ENCODE measurements at regions not wholly inside any gene's neighbourhood (a gene's known extent, or its start where the extent isn't known, plus 50 kb on each side); places are given as distances from the start of the nearest gene placed in this dataset.

DNA sequence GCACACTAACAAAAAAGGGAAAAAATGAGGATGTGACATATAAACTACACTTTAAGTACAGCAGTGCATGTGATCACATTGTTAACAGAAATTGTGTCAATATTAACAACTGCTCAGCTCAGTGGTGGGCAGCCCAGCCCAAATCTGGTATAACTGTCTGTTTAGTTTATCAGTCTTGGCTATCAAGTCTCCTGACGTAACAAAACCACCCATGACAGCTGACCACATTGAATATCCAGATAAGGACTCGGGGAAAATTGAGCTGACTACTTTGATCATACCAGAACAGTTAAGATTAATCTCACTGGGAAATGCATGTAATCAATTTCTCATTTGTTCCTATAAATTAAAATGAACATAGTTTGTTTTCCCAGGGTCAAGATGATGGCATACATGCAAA, 396.6 kb downstream of the SNAPC1 start:
- no peaks in the 10 kb centered on the region for H3K36me3 ChIP-seq (ENCODE audit: low read length)
- no peaks in the 10 kb centered on the region for H3K27me3 ChIP-seq (ENCODE audit: low read length)

DNA sequence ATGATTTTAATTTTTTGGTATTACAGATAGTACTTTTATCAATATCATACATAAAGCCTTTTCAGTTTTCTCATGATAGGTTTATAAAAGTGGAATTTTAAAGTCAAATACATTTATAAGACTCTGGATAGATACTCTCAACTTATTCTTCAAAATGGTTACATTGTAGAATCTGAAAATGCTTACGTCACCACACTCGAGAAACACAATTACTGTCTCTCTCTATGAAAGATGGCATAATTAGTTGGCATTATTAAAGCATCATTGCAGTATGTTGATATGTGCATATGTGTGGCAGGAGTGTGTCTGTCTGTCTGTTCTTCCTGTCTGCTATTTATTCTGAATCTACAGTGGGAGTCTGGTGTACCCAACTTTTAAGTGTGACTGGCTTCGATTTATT, 397.1 kb downstream of the SNAPC1 start:
- Histone ChIP-seq H3F3A (ENCODE audit: insufficient read depth) (no peaks in the 10 kb centered on the region), H3K79me2 (ENCODE audit: insufficient read depth, low read length) (no peaks in the 10 kb centered on the region), H3K9me3 (ENCODE audit: insufficient read depth, low read length) (no peaks in the 10 kb centered on the region), H3K9me2 (replicated peaks; ENCODE audit: insufficient read depth, low read length) (no peaks in the 10 kb centered on the region), H3K4me2 (ENCODE audit: low read depth, low read length, poor library complexity, severe bottlenecking) (no peak overlapping the region), H4K20me1 (ENCODE audit: low read depth, low read length) (no peaks in the 10 kb centered on the region), H3K9ac (ENCODE audit: low read length) (no peak overlapping the region), H3K4me3 (ENCODE audit: insufficient read depth, low read length, poor library complexity, severe bottlenecking) (no peak overlapping the region), H2AFZ (ENCODE audit: low read depth, low read length, severe bottlenecking) (no peak overlapping the region), H3K27me3 (ENCODE audit: low read length) (no peaks in the 10 kb centered on the region), H3K36me3 (ENCODE audit: low read length) (no peaks in the 10 kb centered on the region), H3K27ac (ENCODE audit: low read depth, low read length) (no peak overlapping the region)
- TF ChIP-seq EZH2phosphoT487 (conservative IDR thresholded peaks at IDR 0.05; ENCODE audit: low read length), result no peak
- no peak for TF ChIP-seq CTCF (IDR thresholded peaks at IDR 0.05; ENCODE audit: insufficient read depth, low read length, poor library complexity, severe bottlenecking)

More for the DNA sequence above, 396.6 kb downstream of the SNAPC1 start:
- H3K79me2 ChIP-seq (ENCODE audit: insufficient read depth, low read length), result no peaks in the 10 kb centered on the region
- no peak overlapping the region for H3K27ac ChIP-seq (ENCODE audit: low read depth, low read length)
- no peak overlapping the region for H3K9ac ChIP-seq (ENCODE audit: low read length)
- no peaks in the 10 kb centered on the region for H3K9me3 ChIP-seq (ENCODE audit: insufficient read depth, low read length)
- no peak overlapping the region for H3K4me2 ChIP-seq (ENCODE audit: low read depth, low read length, poor library complexity, severe bottlenecking)
- no peaks in the 10 kb centered on the region for H3K9me2 ChIP-seq (replicated peaks; ENCODE audit: insufficient read depth, low read length)
- H2AFZ ChIP-seq (ENCODE audit: low read depth, low read length, severe bottlenecking), result no peak overlapping the region
- no peaks in the 10 kb centered on the region for H4K20me1 ChIP-seq (ENCODE audit: low read depth, low read length)
- no peak overlapping the region for H3K4me3 ChIP-seq (ENCODE audit: insufficient read depth, low read length, poor library complexity, severe bottlenecking)
- TF ChIP-seq CTCF (IDR thresholded peaks at IDR 0.05; ENCODE audit: insufficient read depth, low read length, poor library complexity, severe bottlenecking) (no peak), EZH2phosphoT487 (conservative IDR thresholded peaks at IDR 0.05; ENCODE audit: low read length) (no peak)
- no peaks in the 10 kb centered on the region for H3F3A ChIP-seq (ENCODE audit: insufficient read depth)

DNA sequence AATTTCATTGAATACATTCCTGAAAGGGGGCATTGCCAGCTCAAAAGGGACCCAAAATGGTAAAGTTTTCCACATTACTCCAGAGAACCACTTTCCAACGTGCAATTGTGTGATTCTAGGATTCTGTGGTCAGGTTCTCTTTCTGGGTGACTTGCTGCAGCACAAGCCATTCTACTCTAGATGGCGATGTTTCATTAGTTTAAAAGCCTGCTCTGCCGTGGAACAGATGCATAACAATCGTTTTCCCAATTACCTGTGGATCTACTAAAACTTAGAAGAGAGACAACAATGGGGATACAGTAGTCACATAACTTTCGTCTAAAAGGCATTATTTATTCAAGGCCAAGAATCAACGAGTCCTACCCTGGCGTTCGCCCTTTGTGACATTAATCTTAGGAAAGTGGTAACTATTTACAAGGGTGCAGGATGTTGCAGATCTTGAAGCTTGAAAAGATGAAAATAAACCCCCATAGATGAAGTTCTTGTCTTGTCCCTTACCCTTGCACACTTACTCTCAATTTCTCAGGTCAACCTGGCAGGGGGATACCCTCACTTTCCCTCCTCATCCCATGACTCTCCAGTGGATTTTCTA, 400.9 kb downstream of the SNAPC1 start:
- TF ChIP-seq CTCF (IDR thresholded peaks at IDR 0.05; ENCODE audit: insufficient read depth, low read length, poor library complexity, severe bottlenecking), result peak; percentile 63
- no peak for TF ChIP-seq EZH2phosphoT487 (conservative IDR thresholded peaks at IDR 0.05; ENCODE audit: low read length)
- H3F3A ChIP-seq (ENCODE audit: insufficient read depth), result no peaks in the 10 kb centered on the region
- H3K9me3 ChIP-seq (ENCODE audit: insufficient read depth, low read length), result no peaks in the 10 kb centered on the region
- H4K20me1 ChIP-seq (ENCODE audit: low read depth, low read length), result no peaks in the 10 kb centered on the region
- no peak overlapping the region for H3K4me3 ChIP-seq (ENCODE audit: insufficient read depth, low read length, poor library complexity, severe bottlenecking)
- no peaks in the 10 kb centered on the region for H3K27me3 ChIP-seq (ENCODE audit: low read length)
- no peak overlapping the region for H3K4me2 ChIP-seq (ENCODE audit: low read depth, low read length, poor library complexity, severe bottlenecking)
- no peak overlapping the region for H3K9ac ChIP-seq (ENCODE audit: low read length)
- H3K9me2 ChIP-seq (replicated peaks; ENCODE audit: insufficient read depth, low read length), result no peaks in the 10 kb centered on the region
- no peak overlapping the region for H3K27ac ChIP-seq (ENCODE audit: low read depth, low read length)
- no peak overlapping the region for H2AFZ ChIP-seq (ENCODE audit: low read depth, low read length, severe bottlenecking)
- no peaks in the 10 kb centered on the region for H3K36me3 ChIP-seq (ENCODE audit: low read length)
- H3K79me2 ChIP-seq (ENCODE audit: insufficient read depth, low read length), result no peaks in the 10 kb centered on the region

Data from SU-DHL-6 (cell line).